PFSK-1 (cell line): ENCODE measurements at regions not wholly inside any gene's neighbourhood (a gene's known extent, or its start where the extent isn't known, plus 50 kb on each side); places are given as distances from the start of the nearest gene placed in this dataset.

Experiments
- POLR2AphosphoS5 ChIP-seq: IDR thresholded peaks from 2 replicates; pipeline ENCODE4 v1.6.1; 2012; ENCODE audit warnings: low read depth, mild to moderate bottlenecking, control low read depth, low read length, moderate library complexity
- SIN3A ChIP-seq: IDR thresholded peaks from 2 replicates; pipeline ENCODE4 v1.6.1; 2012; ENCODE audit warnings: mild to moderate bottlenecking, low read length, moderate library complexity, borderline replicate concordance; ENCODE audit not compliant: insufficient read depth
- TAF1 ChIP-seq: IDR thresholded peaks from 2 replicates; pipeline ENCODE4 v1.6.1; 2012; ENCODE audit warnings: low read length, control low read depth, borderline replicate concordance; ENCODE audit not compliant: insufficient read depth

DNA sequence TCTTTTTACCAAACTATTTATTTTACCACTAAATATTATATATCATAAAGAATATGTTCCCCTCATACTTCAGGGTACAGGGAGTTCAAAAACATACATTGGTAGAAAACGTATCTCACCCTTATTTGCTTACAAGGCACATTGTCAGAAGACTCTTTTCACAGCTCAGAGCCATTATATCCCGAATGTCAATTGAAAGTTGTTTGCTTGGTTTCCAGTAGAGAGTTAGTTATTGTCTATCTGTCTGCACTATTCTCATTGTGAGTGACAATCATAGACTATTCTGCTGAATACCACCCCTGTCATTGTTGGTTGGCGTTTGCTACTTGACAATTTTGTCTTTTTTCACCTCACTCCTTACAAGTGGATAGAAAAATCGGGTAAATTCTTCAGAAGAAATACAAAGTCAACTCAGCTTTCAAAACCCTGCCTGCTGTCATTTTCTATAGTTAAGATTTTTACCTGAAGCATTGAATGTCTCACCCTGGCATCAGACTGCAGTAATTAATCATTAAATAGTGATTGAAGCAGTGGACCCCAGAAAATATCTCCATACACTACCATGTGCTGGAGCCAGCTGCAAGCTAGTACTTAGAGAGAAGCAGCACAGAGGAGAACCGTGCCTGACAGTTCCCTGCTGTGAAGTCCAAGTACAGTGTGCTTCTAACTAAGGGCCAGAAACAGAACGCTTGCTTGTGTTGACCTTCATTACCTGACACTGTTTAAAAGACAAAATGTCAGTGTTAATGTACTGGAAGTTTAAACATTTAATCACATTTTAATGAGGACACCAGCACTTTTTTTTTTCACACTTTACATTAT lies 510.6 kb downstream of the RERGL start:
- TF ChIP-seq POLR2AphosphoS5 (no peak), TAF1 (no peak), SIN3A (no peak)
